ENCODE measurements at regions not wholly inside any gene's neighbourhood (a gene's known extent, or its start where the extent isn't known, plus 50 kb on each side); places are given as distances from the start of the nearest gene placed in this dataset.

DNA sequence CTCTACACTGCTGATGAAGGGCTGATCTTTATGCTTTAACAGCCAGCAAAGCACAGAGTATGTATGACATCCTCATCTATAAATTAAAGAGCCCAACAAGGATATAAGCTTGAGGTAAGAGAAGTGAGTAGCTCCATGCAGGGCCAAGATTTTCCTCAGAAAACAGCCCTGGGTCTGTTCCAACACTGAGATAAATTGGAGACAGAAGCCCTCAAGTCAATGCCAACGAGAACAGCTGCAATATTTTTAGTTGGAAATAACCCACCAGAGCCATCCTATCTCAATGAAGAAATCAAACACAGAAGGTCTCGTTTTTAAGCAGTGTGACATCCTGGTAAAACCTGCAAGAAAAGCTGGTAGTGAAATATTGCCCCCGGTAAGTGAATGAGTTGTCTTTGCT, 297.0 kb upstream of the AUTS2 start:
- TF ChIP-seq ZNF670 (tag by site-specific recombination; IDR thresholded peaks at IDR 0.05; ENCODE audit: low read depth), result no peak
- TF ChIP-seq, protein P1, sequence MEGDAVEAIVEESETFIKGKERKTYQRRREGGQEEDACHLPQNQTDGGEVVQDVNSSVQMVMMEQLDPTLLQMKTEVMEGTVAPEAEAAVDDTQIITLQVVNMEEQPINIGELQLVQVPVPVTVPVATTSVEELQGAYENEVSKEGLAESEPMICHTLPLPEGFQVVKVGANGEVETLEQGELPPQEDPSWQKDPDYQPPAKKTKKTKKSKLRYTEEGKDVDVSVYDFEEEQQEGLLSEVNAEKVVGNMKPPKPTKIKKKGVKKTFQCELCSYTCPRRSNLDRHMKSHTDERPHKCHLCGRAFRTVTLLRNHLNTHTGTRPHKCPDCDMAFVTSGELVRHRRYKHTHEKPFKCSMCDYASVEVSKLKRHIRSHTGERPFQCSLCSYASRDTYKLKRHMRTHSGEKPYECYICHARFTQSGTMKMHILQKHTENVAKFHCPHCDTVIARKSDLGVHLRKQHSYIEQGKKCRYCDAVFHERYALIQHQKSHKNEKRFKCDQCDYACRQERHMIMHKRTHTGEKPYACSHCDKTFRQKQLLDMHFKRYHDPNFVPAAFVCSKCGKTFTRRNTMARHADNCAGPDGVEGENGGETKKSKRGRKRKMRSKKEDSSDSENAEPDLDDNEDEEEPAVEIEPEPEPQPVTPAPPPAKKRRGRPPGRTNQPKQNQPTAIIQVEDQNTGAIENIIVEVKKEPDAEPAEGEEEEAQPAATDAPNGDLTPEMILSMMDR (tag by site-specific recombination; IDR thresholded peaks at IDR 0.05), result no peak
- TF ChIP-seq ZBTB1 (tag by site-specific recombination; IDR thresholded peaks at IDR 0.05), result no peak
- TF ChIP-seq, protein P2, sequence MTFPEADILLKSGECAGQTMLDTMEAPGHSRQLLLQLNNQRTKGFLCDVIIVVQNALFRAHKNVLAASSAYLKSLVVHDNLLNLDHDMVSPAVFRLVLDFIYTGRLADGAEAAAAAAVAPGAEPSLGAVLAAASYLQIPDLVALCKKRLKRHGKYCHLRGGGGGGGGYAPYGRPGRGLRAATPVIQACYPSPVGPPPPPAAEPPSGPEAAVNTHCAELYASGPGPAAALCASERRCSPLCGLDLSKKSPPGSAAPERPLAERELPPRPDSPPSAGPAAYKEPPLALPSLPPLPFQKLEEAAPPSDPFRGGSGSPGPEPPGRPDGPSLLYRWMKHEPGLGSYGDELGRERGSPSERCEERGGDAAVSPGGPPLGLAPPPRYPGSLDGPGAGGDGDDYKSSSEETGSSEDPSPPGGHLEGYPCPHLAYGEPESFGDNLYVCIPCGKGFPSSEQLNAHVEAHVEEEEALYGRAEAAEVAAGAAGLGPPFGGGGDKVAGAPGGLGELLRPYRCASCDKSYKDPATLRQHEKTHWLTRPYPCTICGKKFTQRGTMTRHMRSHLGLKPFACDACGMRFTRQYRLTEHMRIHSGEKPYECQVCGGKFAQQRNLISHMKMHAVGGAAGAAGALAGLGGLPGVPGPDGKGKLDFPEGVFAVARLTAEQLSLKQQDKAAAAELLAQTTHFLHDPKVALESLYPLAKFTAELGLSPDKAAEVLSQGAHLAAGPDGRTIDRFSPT (tag by site-specific recombination; IDR thresholded peaks at IDR 0.05), result no peak
- TF ChIP-seq ZNF223 (tag by site-specific recombination; IDR thresholded peaks at IDR 0.05), result no peak
- TF ChIP-seq ZNF121 (tag by site-specific recombination; IDR thresholded peaks at IDR 0.05), result no peak
- no peak for TF ChIP-seq ZNF112 (tag by site-specific recombination; IDR thresholded peaks at IDR 0.05)
- TF ChIP-seq ZNF366 (tag by site-specific recombination; conservative IDR thresholded peaks at IDR 0.05), result no peak
- no peak for TF ChIP-seq MYNN (tag by site-specific recombination; IDR thresholded peaks at IDR 0.05; ENCODE audit: borderline replicate concordance)
- TF ChIP-seq ZNF514 (tag by site-specific recombination; IDR thresholded peaks at IDR 0.05), result no peak

Measured in HEK293 (cell line).